ENCODE measurements at regions not wholly inside any gene's neighbourhood (a gene's known extent, or its start where the extent isn't known, plus 50 kb on each side); places are given as distances from the start of the nearest gene placed in this dataset.

GRCh38 chr2:239778861-239779558 lies 246.1 kb downstream of the NDUFA10 start (continued):
- TF ChIP-seq ATF2 (IDR thresholded peaks at IDR 0.05; ENCODE audit: low read length): no peak

- H3K4me2 ChIP-seq (ENCODE audit: control insufficient read depth, insufficient read depth): no peak overlapping the region
- TF ChIP-seq E2F8 (IDR thresholded peaks at IDR 0.05; ENCODE audit: low read depth, partially characterized antibody) (no peak), MEF2B (IDR thresholded peaks at IDR 0.05; ENCODE audit: partially characterized antibody, poor library complexity, severe bottlenecking) (no peak), YBX1 (IDR thresholded peaks at IDR 0.05) (no peak), ATF7 (IDR thresholded peaks at IDR 0.05; ENCODE audit: low read depth) (no peak), NFIC (IDR thresholded peaks at IDR 0.05; ENCODE audit: low read depth, low read length) (no peak), CHD4 (IDR thresholded peaks at IDR 0.05) (no peak)
- no peaks in the 10 kb centered on the region; a peak in 1 of 4 replicates for H3K27me3 ChIP-seq (replicated peaks in 1 of 2; ENCODE audit: control insufficient read depth in 2 of 2, insufficient read depth in 2 of 2, low read length in 1 of 2)
- WGBS (ENCODE audit: insufficient coverage, insufficient replicate concordance, low lambda C conversion rate, missing lambda C conversion rate): 39% methylated on average over 26 of the region's 26 CpGs
- ATAC-seq (no peak), FAIRE-seq (no peak), DNase-seq (ENCODE audit: low read depth, low spot score) (no peak)
- intact Hi-C loops (cut with micrococcal nuclease; ENCODE audit: unreplicated experiment) (no loop called here), in situ Hi-C loops (cut with MboI) (no loop called here)
- H3K79me2 ChIP-seq (ENCODE audit: control insufficient read depth, insufficient read depth, low read length): no peaks in the 10 kb centered on the region
- no peaks in the 10 kb centered on the region for H4K20me1 ChIP-seq (ENCODE audit: control insufficient read depth, insufficient read depth)
- ChIA-PET POLR2A (no interaction called here), RAD21 (ENCODE audit: unreplicated experiment) (no interaction called here), CTCF (no interaction called here), SMC1A (ENCODE audit: uncharacterized antibody, unreplicated experiment) (interaction anchor here (0.5 kb wide), 1 partner anchor 19 kb away, joined by 3 read pairs; no protein-coding TSS in a partner anchor)
- H3K36me3 ChIP-seq (ENCODE audit: control insufficient read depth in 2 of 2, insufficient read depth in 2 of 2, low read length in 1 of 2): no peaks in the 10 kb centered on the region
- BruUV-seq (replicated peaks): no TSS peak
- no peak overlapping the region for H3K9ac ChIP-seq (ENCODE audit: control insufficient read depth, insufficient read depth, low read length)
- H2AFZ ChIP-seq (ENCODE audit: control insufficient read depth, low read depth, low read length): no peak overlapping the region
- no peak overlapping the region for H3K4me3 ChIP-seq
- no peak overlapping the region for H3K27ac ChIP-seq (ENCODE audit: control insufficient read depth, insufficient read depth)
- no peaks in the 10 kb centered on the region for H3K9me3 ChIP-seq (replicated peaks; ENCODE audit: control insufficient read depth, insufficient read depth, low read length)
- no peaks in the 10 kb centered on the region for H3K4me1 ChIP-seq (ENCODE audit: control insufficient read depth, insufficient read depth, low read length)
Measured at GRCh38 chr2:239778042-239778851, 246.9 kb downstream of the NDUFA10 start.

Measured in GM12878 (cell line).